ENCODE measurements at regions not wholly inside any gene's neighbourhood (a gene's known extent, or its start where the extent isn't known, plus 50 kb on each side); places are given as distances from the start of the nearest gene placed in this dataset.

GRCh38 chr4:171042989-171043524 lies 770.1 kb upstream of the GALNTL6 start:
- FAIRE-seq (no peak), DNase-seq (ENCODE audit: low read depth in 1 of 2, low spot score in 1 of 2) (no peak), ATAC-seq (no peak)
- no peaks in the 10 kb centered on the region for H3K9me3 ChIP-seq
- H3K4me3 ChIP-seq, result no peak overlapping the region
- H3K27ac ChIP-seq, result no peak overlapping the region
- ChIA-PET POLR2A (no interaction called here), CTCF (no interaction called here)
- no peaks in the 10 kb centered on the region for H3K4me1 ChIP-seq
- TF ChIP-seq HDAC2 (IDR thresholded peaks at IDR 0.05) (no peak), PBX3 (IDR thresholded peaks at IDR 0.05) (no peak), ZSCAN20 (CRISPR knock-in tag; IDR thresholded peaks at IDR 0.05) (no peak), NPAS2 (CRISPR knock-in tag; IDR thresholded peaks at IDR 0.05; ENCODE audit: borderline replicate concordance) (no peak), POLR2A (IDR thresholded peaks at IDR 0.05; ENCODE audit: low read length) (no peak), MYC (IDR thresholded peaks at IDR 0.05; ENCODE audit: borderline replicate concordance, low read length) (no peak), KDM5A (IDR thresholded peaks at IDR 0.05) (no peak), SREBF2 (IDR thresholded peaks at IDR 0.05) (no peak), ZC3H11A (IDR thresholded peaks at IDR 0.05) (no peak)
- TF ChIP-seq, protein P1, sequence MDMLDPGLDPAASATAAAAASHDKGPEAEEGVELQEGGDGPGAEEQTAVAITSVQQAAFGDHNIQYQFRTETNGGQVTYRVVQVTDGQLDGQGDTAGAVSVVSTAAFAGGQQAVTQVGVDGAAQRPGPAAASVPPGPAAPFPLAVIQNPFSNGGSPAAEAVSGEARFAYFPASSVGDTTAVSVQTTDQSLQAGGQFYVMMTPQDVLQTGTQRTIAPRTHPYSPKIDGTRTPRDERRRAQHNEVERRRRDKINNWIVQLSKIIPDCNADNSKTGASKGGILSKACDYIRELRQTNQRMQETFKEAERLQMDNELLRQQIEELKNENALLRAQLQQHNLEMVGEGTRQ (IDR thresholded peaks at IDR 0.05), result no peak
- TF ChIP-seq, protein P2, sequence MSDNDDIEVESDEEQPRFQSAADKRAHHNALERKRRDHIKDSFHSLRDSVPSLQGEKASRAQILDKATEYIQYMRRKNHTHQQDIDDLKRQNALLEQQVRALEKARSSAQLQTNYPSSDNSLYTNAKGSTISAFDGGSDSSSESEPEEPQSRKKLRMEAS (IDR thresholded peaks at IDR 0.05), result no peak
- WGBS (ENCODE audit: missing lambda C conversion rate), result 84% methylated on average over 9 of the region's 46 CpGs
- H3K4me2 ChIP-seq, result no peak overlapping the region

DNA sequence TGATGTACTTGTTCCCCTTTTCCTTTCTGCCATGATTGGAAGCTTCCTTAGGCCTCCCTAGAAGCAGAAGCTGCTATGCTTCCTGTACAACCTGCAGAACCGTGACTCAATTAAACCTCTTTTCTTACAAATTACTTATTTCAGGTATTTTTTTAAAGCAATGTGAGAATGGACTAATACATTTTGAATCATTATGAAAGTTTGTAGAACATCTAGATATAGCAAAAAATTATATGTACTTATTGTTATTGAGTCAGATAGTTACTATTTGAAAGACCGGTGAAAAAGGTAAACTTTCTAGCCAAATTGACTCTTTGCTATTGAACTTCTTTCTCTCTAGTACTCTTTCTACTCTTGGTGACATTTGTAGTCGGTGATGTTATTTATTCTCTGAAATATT lies 777.3 kb upstream of the GALNTL6 start:
- Histone ChIP-seq H3K27ac (no peak overlapping the region), H3K4me1 (no peaks in the 10 kb centered on the region), H3K4me2 (no peak overlapping the region), H3K9me3 (no peaks in the 10 kb centered on the region), H3K4me3 (no peak overlapping the region)
- WGBS (ENCODE audit: missing lambda C conversion rate), result 56% methylated on average over 3 of the region's 3 CpGs
- POLR2A ChIA-PET, result no interaction called here
- FAIRE-seq (no peak), DNase-seq (ENCODE audit: low read depth in 1 of 2, low spot score in 1 of 2) (no peak), ATAC-seq (no peak)
- TF ChIP-seq EP300 (IDR thresholded peaks at IDR 0.05), result no peak
- CTCF ChIA-PET, result no interaction called here

- CTCF ChIA-PET, result interaction anchor here (0.8 kb wide), 1 partner anchor 20 kb away, joined by 5 read pairs; no protein-coding TSS in a partner anchor
Observed at GRCh38 chr4:171031338-171031737, 781.9 kb upstream of the GALNTL6 start.

DNA sequence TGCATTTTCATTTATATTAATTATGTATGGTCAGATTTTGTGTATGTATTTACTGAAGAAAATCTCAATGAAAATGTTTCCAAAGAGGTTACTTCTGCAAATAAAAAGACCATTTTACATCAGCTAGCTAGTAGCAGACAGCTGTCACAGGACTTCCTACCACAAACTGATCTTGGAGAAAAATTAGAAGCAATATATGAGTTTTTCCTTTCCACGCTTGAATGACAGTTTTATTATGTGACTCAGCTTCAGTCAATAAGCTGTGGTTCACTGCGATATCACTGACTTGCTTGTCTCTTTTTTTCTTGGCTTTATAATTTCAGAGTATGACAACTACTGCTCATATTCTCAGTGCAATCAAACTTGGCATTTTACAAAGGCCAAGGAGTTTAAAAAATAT lies 787.4 kb upstream of the GALNTL6 start:
- ChIA-PET CTCF (no interaction called here), POLR2A (no interaction called here)
- Histone ChIP-seq H3K9me3 (no peaks in the 10 kb centered on the region), H3K4me1 (no peaks in the 10 kb centered on the region), H3K27ac (no peak overlapping the region), H3K4me2 (no peak overlapping the region), H3K4me3 (no peak overlapping the region)
- WGBS (ENCODE audit: missing lambda C conversion rate), result 5% methylated on average over 2 of the region's 2 CpGs
- no peak for DNase-seq (ENCODE audit: low read depth in 1 of 2, low spot score in 1 of 2)
- TF ChIP-seq TP53 (CRISPR knock-in tag; IDR thresholded peaks at IDR 0.05) (no peak), CHD2 (IDR thresholded peaks at IDR 0.05; ENCODE audit: low read length, partially characterized antibody) (no peak), NFE2L2 (conservative IDR thresholded peaks at IDR 0.05; ENCODE audit: low read length) (no peak), EHMT2 (IDR thresholded peaks at IDR 0.05; ENCODE audit: low read depth) (no peak)
- TF ChIP-seq, protein P1 (IDR thresholded peaks at IDR 0.05), result no peak
- no peak for FAIRE-seq
- no peak for ATAC-seq

More at GRCh38 chr4:171031338-171031737, 781.9 kb upstream of the GALNTL6 start:
- TF ChIP-seq RCOR1 (IDR thresholded peaks at IDR 0.05; ENCODE audit: low read depth, low read length) (no peak), MAZ (IDR thresholded peaks at IDR 0.05; ENCODE audit: borderline replicate concordance, low read depth, low read length) (no peak), EHF (CRISPR knock-in tag; IDR thresholded peaks at IDR 0.05) (no peak), NFE2L2 (conservative IDR thresholded peaks at IDR 0.05; ENCODE audit: low read length) (no peak), RFX5 (IDR thresholded peaks at IDR 0.05) (no peak), RARB (CRISPR knock-in tag; IDR thresholded peaks at IDR 0.05) (no peak)
- TF ChIP-seq, protein P3, sequence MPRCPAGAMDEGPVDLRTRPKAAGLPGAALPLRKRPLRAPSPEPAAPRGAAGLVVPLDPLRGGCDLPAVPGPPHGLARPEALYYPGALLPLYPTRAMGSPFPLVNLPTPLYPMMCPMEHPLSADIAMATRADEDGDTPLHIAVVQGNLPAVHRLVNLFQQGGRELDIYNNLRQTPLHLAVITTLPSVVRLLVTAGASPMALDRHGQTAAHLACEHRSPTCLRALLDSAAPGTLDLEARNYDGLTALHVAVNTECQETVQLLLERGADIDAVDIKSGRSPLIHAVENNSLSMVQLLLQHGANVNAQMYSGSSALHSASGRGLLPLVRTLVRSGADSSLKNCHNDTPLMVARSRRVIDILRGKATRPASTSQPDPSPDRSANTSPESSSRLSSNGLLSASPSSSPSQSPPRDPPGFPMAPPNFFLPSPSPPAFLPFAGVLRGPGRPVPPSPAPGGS (IDR thresholded peaks at IDR 0.05), result no peak
- ATAC-seq, result no peak
- no peak overlapping the region for H3K27ac ChIP-seq
- no peak overlapping the region for H3K4me2 ChIP-seq
- WGBS (ENCODE audit: missing lambda C conversion rate), result 44% methylated on average over 1 of the region's 1 CpG
- FAIRE-seq, result no peak
- H3K4me3 ChIP-seq, result no peak overlapping the region
- no peaks in the 10 kb centered on the region for H3K9me3 ChIP-seq
- DNase-seq (ENCODE audit: low read depth in 1 of 2, low spot score in 1 of 2), result no peak
- POLR2A ChIA-PET, result no interaction called here
- no peaks in the 10 kb centered on the region for H3K4me1 ChIP-seq

All from A549 (cell line).